Right cardiac atrium (tissue), 5 donors: ENCODE measurements at regions not wholly inside any gene's neighbourhood (a gene's known extent, or its start where the extent isn't known, plus 50 kb on each side); places are given as distances from the start of the nearest gene placed in this dataset.
A peak's percentile ranks its signal among the peaks of the same experiment; 100 is the strongest.

Source experiments
- ATAC-seq, 2 donors: fragments of 200-7000 bp; cut with Tn5 transposase; one replicate each; pipeline versions ENCODE4 v1.8.0 to v1.9.1; 2020; ENCODE audit warnings: moderate library complexity in 2 of 2, mild to moderate bottlenecking in 1 of 2
- DNase-seq, 3 donors: peaks; one replicate each; pipeline ENCODE4 v3.0.0-alpha.2; 2020
- H3K27ac ChIP-seq: one replicate; pipeline ENCODE4 v1.5.1; 2013; ENCODE audit warnings: mild to moderate bottlenecking, low read length, control low read depth, moderate library complexity
- H3K27me3 ChIP-seq: one replicate; pipeline ENCODE4 v1.6.1; 2013; ENCODE audit not compliant: control insufficient read depth, insufficient read depth
- H3K4me1 ChIP-seq: one replicate; pipeline ENCODE4 v1.6.1; 2013; ENCODE audit warnings: low read length; ENCODE audit not compliant: control insufficient read depth, insufficient read depth
- H3K4me3 ChIP-seq: one replicate; pipeline ENCODE4 v1.5.1; 2013; ENCODE audit warnings: low read length, control low read depth
- H3K9me3 ChIP-seq: one replicate; pipeline ENCODE4 v1.6.1; 2013; ENCODE audit warnings: low read length; ENCODE audit not compliant: control insufficient read depth
- WGBS: extraction: QIAGEN DNeasy Blood & Tissue Kit; methylation state at CpG from one replicate; pipeline ENCODE4 v1.1.7; 2013; 5-methylcytosine and 5-hydroxymethylcytosine counted together
- intact Hi-C, 4 donors: fragments of 100-400 bp; cut with DNase I; formaldehyde crosslinking; loops; one replicate each; pipeline versions ENCODE4 v1.11.0 to v1.14.0; 2022 to 2023
- donor health status: healthy with polysubstance abuse.
- donor health status: DM: no; HTN: yes; CAD: no.
- donor health status: DM: no; HTN: no; CAD: no.
- donor health status: DM: no; HTN: yes; CAD: no; lungs with severe emphysema.
- donor health status: DM: yes; HTN: yes; CAD: no.

GRCh38 chr1:101109791-101110190 is 84.2 kb upstream of the DPH5 start:
- no peak overlapping the region for H3K27ac ChIP-seq
- no peak overlapping the region for H3K4me3 ChIP-seq
- H3K27me3 ChIP-seq = no peaks in the 10 kb centered on the region
- intact Hi-C loops = no loop called here
- WGBS = 98% methylated on average over 1 of the region's 1 CpG
- H3K9me3 ChIP-seq = no peaks in the 10 kb centered on the region
- no peak for ATAC-seq
- H3K4me1 ChIP-seq = no peaks in the 10 kb centered on the region
- DNase-seq = no peak

GRCh38 chr1:101108111-101108500 is 82.5 kb upstream of the DPH5 start:
- intact Hi-C loops = no loop called here
- Histone ChIP-seq H3K9me3 (no peaks in the 10 kb centered on the region), H3K4me1 (no peaks in the 10 kb centered on the region), H3K27ac (peak overlapping the region; percentile 1), H3K27me3 (no peaks in the 10 kb centered on the region), H3K4me3 (no peak overlapping the region)
- DNase-seq (no peak), ATAC-seq (peak in 1 of 2 donors; percentile 48)
- 72% methylated on average over 3 of the region's 3 CpGs for WGBS

GRCh38 chr1:101107496-101108110 is 82.0 kb upstream of the DPH5 start:
- Histone ChIP-seq H3K4me3 (no peak overlapping the region), H3K27me3 (no peaks in the 10 kb centered on the region), H3K27ac (no peak overlapping the region), H3K9me3 (no peaks in the 10 kb centered on the region), H3K4me1 (no peaks in the 10 kb centered on the region)
- ATAC-seq = no peak
- no peak for DNase-seq
- WGBS = 65% methylated on average over 2 of the region's 2 CpGs
- intact Hi-C loops = no loop called here

GRCh38 chr1:101105877-101106276 is 80.3 kb upstream of the DPH5 start:
- Histone ChIP-seq H3K4me1 (no peaks in the 10 kb centered on the region), H3K4me3 (no peak overlapping the region), H3K9me3 (no peaks in the 10 kb centered on the region), H3K27ac (no peak overlapping the region), H3K27me3 (no peaks in the 10 kb centered on the region)
- WGBS = 35% methylated on average over 2 of the region's 2 CpGs
- DNase-seq (no peak), ATAC-seq (peak; percentile 77 to 82)
- intact Hi-C loops = no loop called here

GRCh38 chr1:101102426-101103156 is 77.0 kb upstream of the DPH5 start:
- no peaks in the 10 kb centered on the region for H3K4me1 ChIP-seq
- H3K27ac ChIP-seq = no peak overlapping the region
- no peak overlapping the region for H3K4me3 ChIP-seq
- WGBS = 76% methylated on average over 2 of the region's 2 CpGs
- H3K27me3 ChIP-seq = no peaks in the 10 kb centered on the region
- intact Hi-C loops = no loop called here
- no peak for DNase-seq
- no peak for ATAC-seq
- H3K9me3 ChIP-seq = no peaks in the 10 kb centered on the region

GRCh38 chr1:101101360-101101759 is 75.8 kb upstream of the DPH5 start:
- H3K9me3 ChIP-seq = no peaks in the 10 kb centered on the region
- H3K27me3 ChIP-seq = no peaks in the 10 kb centered on the region
- H3K4me1 ChIP-seq = no peaks in the 10 kb centered on the region
- H3K27ac ChIP-seq = no peak overlapping the region
- intact Hi-C loops = no loop called here
- DNase-seq = no peak
- H3K4me3 ChIP-seq = no peak overlapping the region
- no peak for ATAC-seq
- WGBS = 68% methylated on average over 2 of the region's 2 CpGs

- Histone ChIP-seq H3K4me3 (no peak overlapping the region), H3K9me3 (no peaks in the 10 kb centered on the region), H3K4me1 (no peaks in the 10 kb centered on the region), H3K27me3 (no peaks in the 10 kb centered on the region), H3K27ac (no peak overlapping the region)
- WGBS = 93% methylated on average over 3 of the region's 3 CpGs
- DNase-seq (no peak), ATAC-seq (no peak)
- intact Hi-C loops = no loop called here
Measured at GRCh38 chr1:101100674-101101073, 75.1 kb upstream of the DPH5 start.

- Histone ChIP-seq H3K4me3 (no peak overlapping the region), H3K9me3 (no peaks in the 10 kb centered on the region), H3K27me3 (no peaks in the 10 kb centered on the region), H3K27ac (no peak overlapping the region), H3K4me1 (no peaks in the 10 kb centered on the region)
- intact Hi-C loops = no loop called here
- WGBS = 86% methylated on average over 2 of the region's 2 CpGs
- ATAC-seq (no peak), DNase-seq (no peak)
Measured at GRCh38 chr1:101098907-101099306, 73.3 kb upstream of the DPH5 start.

GRCh38 chr1:101098327-101098726 is 72.7 kb upstream of the DPH5 start:
- WGBS = 90% methylated on average over 2 of the region's 2 CpGs
- no peak overlapping the region for H3K27ac ChIP-seq
- no peak overlapping the region for H3K4me3 ChIP-seq
- intact Hi-C loops = no loop called here
- H3K4me1 ChIP-seq = no peaks in the 10 kb centered on the region
- H3K9me3 ChIP-seq = no peaks in the 10 kb centered on the region
- ATAC-seq (no peak), DNase-seq (no peak)
- H3K27me3 ChIP-seq = no peaks in the 10 kb centered on the region

- intact Hi-C loops = no loop called here
- ATAC-seq = no peak
- WGBS = 89% methylated on average over 2 of the region's 2 CpGs
- H3K4me1 ChIP-seq = no peaks in the 10 kb centered on the region
- no peak for DNase-seq
- no peak overlapping the region for H3K27ac ChIP-seq
- no peaks in the 10 kb centered on the region for H3K27me3 ChIP-seq
- H3K9me3 ChIP-seq = no peaks in the 10 kb centered on the region
- H3K4me3 ChIP-seq = no peak overlapping the region
Measured at GRCh38 chr1:101089613-101090338, 64.2 kb upstream of the DPH5 start.

- H3K4me3 ChIP-seq = no peak overlapping the region
- no peak for DNase-seq
- no peak for ATAC-seq
- no peaks in the 10 kb centered on the region for H3K27me3 ChIP-seq
- no peaks in the 10 kb centered on the region for H3K9me3 ChIP-seq
- H3K4me1 ChIP-seq = no peaks in the 10 kb centered on the region
- intact Hi-C loops = no loop called here
- no peak overlapping the region for H3K27ac ChIP-seq
- 98% methylated on average over 1 of the region's 1 CpG for WGBS
Measured at GRCh38 chr1:101088431-101088830, 62.8 kb upstream of the DPH5 start.
